DOHH2 (cell line): ENCODE measurements at regions not wholly inside any gene's neighbourhood (a gene's known extent, or its start where the extent isn't known, plus 50 kb on each side); places are given as distances from the start of the nearest gene placed in this dataset.

Source experiments
- H3F3A ChIP-seq: fragments of 200-600 bp; sonication (generic), shearing (Covaris generic); 2 replicates; pipeline ENCODE4 v1.6.0; 2016; ENCODE audit warnings: antibody characterized with exemption, mild to moderate bottlenecking; ENCODE audit not compliant: control insufficient read depth, insufficient read depth
- H3K27ac ChIP-seq: fragments of 200-600 bp; sonication (generic); 2 replicates; pipeline ENCODE4 v1.5.1; 2014; ENCODE audit warnings: low read depth, mild to moderate bottlenecking, low read length, moderate library complexity
- H3K27me3 ChIP-seq: fragments of 200-600 bp; sonication (generic); 2 replicates; pipeline ENCODE4 v1.6.1; 2014; ENCODE audit warnings: mild to moderate bottlenecking, low read length, mixed read lengths; ENCODE audit not compliant: control insufficient read depth
- H3K36me3 ChIP-seq: fragments of 200-600 bp; sonication (generic); 2 replicates; pipeline ENCODE4 v1.6.1; 2014; ENCODE audit warnings: mild to moderate bottlenecking, low read length, moderate library complexity, mixed read lengths; ENCODE audit not compliant: control insufficient read depth
- H3K4me1 ChIP-seq: fragments of 200-600 bp; sonication (generic); 2 replicates; pipeline ENCODE4 v1.6.1; 2014; ENCODE audit warnings: mild to moderate bottlenecking, low read length, mixed read lengths; ENCODE audit not compliant: control insufficient read depth
- H3K4me2 ChIP-seq: fragments of 200-600 bp; sonication (generic); 2 replicates; pipeline ENCODE4 v1.6.0; 2014; ENCODE audit warnings: mild to moderate bottlenecking, low read length, moderate library complexity
- H3K4me3 ChIP-seq: fragments of 200-600 bp; sonication (generic); 2 replicates; pipeline ENCODE4 v1.5.1; 2014; ENCODE audit warnings: mild to moderate bottlenecking, low read length, mixed read lengths
- H3K79me2 ChIP-seq: fragments of 200-600 bp; sonication (generic); 2 replicates; pipeline ENCODE4 v1.6.1; 2014; ENCODE audit warnings: mild to moderate bottlenecking, low read length, mixed read lengths; ENCODE audit not compliant: control insufficient read depth
- H3K9me2 ChIP-seq: fragments of 200-600 bp; sonication (generic); replicated peaks from 2 replicates; pipeline ENCODE4 v1.6.1; 2014; ENCODE audit warnings: mild to moderate bottlenecking, low read length, mixed read lengths; ENCODE audit not compliant: control insufficient read depth
- H3K9me3 ChIP-seq: fragments of 200-600 bp; sonication (generic); 2 replicates; pipeline ENCODE4 v1.6.1; 2014; ENCODE audit warnings: antibody characterized with exemption, low read length, mixed read lengths; ENCODE audit not compliant: control insufficient read depth, insufficient read depth
- H4K20me1 ChIP-seq: fragments of 200-600 bp; sonication (generic); 2 replicates; pipeline ENCODE4 v1.6.0; 2014; ENCODE audit warnings: low read depth, mild to moderate bottlenecking, antibody characterized with exemption, low read length, moderate library complexity; ENCODE audit not compliant: control insufficient read depth, insufficient read depth
- EZH2phosphoT487 ChIP-seq: fragments of 200-600 bp; sonication (generic); IDR thresholded peaks from 2 replicates; pipeline ENCODE4 v1.6.1; 2017; ENCODE audit warnings: borderline replicate concordance, mild to moderate bottlenecking, antibody characterized with exemption, low read length, moderate library complexity, mixed read lengths
- TF ChIP-seq, protein P1 (sequence below): fragments of 200-600 bp; sonication (generic); IDR thresholded peaks from one replicate; pipeline ENCODE4 v1.5.1; 2014; ENCODE audit warnings: antibody characterized with exemption, mild to moderate bottlenecking, low read depth, low read length; ENCODE audit not compliant: poor library complexity, severe bottlenecking

DNA sequence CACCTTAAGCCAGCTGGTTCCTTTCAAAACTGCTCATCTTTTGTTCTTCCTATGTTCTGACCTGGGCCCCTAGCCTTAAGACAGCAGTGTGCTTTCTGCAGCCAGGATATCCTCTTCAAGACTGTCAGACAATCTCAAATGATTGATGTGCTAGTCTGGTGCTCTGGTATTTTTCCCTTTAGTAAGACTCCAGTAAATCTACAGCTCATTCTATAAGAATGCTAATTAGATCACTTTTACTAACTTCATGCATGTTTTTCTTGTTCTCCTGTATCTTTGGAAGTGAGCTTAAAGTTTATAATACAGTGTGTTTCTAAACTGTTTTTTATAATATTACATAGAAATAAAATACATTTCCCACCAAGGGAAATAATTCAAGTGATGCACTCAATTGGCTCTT lies 220.9 kb upstream of the NANOGP8 start:
- Histone ChIP-seq H3K9me2 (no peaks in the 10 kb centered on the region), H3F3A (no peaks in the 10 kb centered on the region), H3K27me3 (no peaks in the 10 kb centered on the region), H3K27ac (no peak overlapping the region), H4K20me1 (no peaks in the 10 kb centered on the region), H3K4me1 (no peaks in the 10 kb centered on the region), H3K4me3 (no peak overlapping the region), H3K9me3 (no peaks in the 10 kb centered on the region), H3K79me2 (no peaks in the 10 kb centered on the region), H3K36me3 (no peaks in the 10 kb centered on the region), H3K4me2 (no peak overlapping the region)
- TF ChIP-seq EZH2phosphoT487: no peak
- TF ChIP-seq, protein P1, sequence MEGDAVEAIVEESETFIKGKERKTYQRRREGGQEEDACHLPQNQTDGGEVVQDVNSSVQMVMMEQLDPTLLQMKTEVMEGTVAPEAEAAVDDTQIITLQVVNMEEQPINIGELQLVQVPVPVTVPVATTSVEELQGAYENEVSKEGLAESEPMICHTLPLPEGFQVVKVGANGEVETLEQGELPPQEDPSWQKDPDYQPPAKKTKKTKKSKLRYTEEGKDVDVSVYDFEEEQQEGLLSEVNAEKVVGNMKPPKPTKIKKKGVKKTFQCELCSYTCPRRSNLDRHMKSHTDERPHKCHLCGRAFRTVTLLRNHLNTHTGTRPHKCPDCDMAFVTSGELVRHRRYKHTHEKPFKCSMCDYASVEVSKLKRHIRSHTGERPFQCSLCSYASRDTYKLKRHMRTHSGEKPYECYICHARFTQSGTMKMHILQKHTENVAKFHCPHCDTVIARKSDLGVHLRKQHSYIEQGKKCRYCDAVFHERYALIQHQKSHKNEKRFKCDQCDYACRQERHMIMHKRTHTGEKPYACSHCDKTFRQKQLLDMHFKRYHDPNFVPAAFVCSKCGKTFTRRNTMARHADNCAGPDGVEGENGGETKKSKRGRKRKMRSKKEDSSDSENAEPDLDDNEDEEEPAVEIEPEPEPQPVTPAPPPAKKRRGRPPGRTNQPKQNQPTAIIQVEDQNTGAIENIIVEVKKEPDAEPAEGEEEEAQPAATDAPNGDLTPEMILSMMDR: no peak

GRCh38 chr15:35305031-35305550 lies 220.0 kb upstream of the NANOGP8 start:
- Histone ChIP-seq H3K4me2 (no peak overlapping the region), H3K9me3 (no peaks in the 10 kb centered on the region)

DNA sequence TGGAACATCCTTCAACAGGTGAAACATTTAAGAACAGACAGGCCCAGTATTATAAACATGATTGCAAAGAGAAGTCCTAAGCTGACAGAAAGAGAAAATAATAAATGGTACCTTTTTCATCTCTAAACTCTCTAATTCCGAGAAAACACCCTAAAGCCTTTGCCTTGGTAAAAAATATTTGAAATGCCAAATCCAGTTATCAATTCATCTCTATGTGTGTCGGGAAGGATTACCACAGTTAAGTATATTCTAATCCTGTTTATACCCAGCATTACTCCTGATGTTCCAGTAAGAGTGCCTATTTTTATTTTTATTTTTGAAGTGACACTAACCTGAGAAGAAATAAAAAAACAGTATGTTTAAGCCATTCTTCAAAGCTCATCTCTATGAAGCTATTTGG lies 219.3 kb upstream of the NANOGP8 start:
- no peak overlapping the region for H3K27ac ChIP-seq
- TF ChIP-seq EZH2phosphoT487: no peak
- TF ChIP-seq, protein P1: no peak
- no peaks in the 10 kb centered on the region for H4K20me1 ChIP-seq
- H3F3A ChIP-seq: no peaks in the 10 kb centered on the region
- H3K4me2 ChIP-seq: no peak overlapping the region
- H3K36me3 ChIP-seq: no peaks in the 10 kb centered on the region
- H3K27me3 ChIP-seq: no peaks in the 10 kb centered on the region
- H3K4me1 ChIP-seq: no peaks in the 10 kb centered on the region
- H3K79me2 ChIP-seq: no peaks in the 10 kb centered on the region
- no peaks in the 10 kb centered on the region for H3K9me2 ChIP-seq
- no peak overlapping the region for H3K4me3 ChIP-seq
- no peaks in the 10 kb centered on the region for H3K9me3 ChIP-seq

More at GRCh38 chr15:35305031-35305550, 220.0 kb upstream of the NANOGP8 start:
- H3K36me3 ChIP-seq: no peaks in the 10 kb centered on the region
- H3K79me2 ChIP-seq: no peaks in the 10 kb centered on the region
- H3K27me3 ChIP-seq: no peaks in the 10 kb centered on the region
- no peaks in the 10 kb centered on the region for H3F3A ChIP-seq
- H3K9me2 ChIP-seq: no peaks in the 10 kb centered on the region
- no peaks in the 10 kb centered on the region for H4K20me1 ChIP-seq
- no peak overlapping the region for H3K27ac ChIP-seq
- H3K4me1 ChIP-seq: no peaks in the 10 kb centered on the region
- H3K4me3 ChIP-seq: no peak overlapping the region
- TF ChIP-seq EZH2phosphoT487: no peak
- TF ChIP-seq, protein P1: no peak
